GM21717 (cell line): ENCODE measurements at regions not wholly inside any gene's neighbourhood (a gene's known extent, or its start where the extent isn't known, plus 50 kb on each side); places are given as distances from the start of the nearest gene placed in this dataset.

Experiments used
- ATAC-seq: cut with Tn5 transposase; IDR thresholded peaks from one replicate; pipeline ENCODE4 v1.9.1; 2021; ENCODE audit warnings: mild to moderate bottlenecking, moderate library complexity; ENCODE audit not compliant: unreplicated experiment

DNA sequence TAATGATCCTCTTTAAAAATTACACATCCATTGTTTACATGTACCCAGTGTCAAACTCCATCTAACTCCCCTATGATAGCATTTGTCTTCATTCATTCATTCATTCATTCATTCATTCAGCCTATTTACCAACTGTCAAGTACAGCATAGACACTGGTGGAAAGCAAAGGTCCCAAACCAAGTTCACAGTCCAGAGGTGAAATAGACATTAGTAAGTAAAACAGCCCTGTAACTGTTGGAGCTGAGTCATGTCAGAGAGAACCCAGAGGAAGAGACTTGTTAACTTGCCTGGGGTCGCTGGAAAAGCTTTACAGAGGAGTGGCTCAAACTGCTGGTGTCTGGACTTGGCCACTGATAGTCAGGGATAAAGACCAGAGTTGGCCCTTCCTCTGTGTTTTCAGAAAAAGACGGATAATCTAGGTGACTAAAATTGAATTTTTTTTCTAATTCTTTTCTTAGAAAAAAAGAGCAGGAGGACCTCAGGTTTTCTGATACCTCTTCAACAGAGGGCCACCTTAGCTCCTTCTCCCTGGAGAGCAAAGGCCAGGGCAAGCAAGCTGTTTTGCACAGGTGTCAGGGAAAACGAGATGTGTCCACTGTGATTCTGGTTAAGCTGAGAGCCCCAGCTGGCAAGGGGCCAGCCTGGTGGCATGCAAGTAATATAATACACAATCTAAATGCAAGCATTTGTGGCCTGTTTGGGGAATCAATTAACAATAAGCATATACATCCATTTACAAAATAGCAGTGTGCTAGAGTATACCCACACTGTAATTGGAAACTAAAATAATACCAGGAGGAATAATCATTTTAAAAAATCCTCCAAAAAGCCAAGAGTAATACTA is 96.7 kb upstream of the SLC14A2 start:
- no peak for ATAC-seq

DNA sequence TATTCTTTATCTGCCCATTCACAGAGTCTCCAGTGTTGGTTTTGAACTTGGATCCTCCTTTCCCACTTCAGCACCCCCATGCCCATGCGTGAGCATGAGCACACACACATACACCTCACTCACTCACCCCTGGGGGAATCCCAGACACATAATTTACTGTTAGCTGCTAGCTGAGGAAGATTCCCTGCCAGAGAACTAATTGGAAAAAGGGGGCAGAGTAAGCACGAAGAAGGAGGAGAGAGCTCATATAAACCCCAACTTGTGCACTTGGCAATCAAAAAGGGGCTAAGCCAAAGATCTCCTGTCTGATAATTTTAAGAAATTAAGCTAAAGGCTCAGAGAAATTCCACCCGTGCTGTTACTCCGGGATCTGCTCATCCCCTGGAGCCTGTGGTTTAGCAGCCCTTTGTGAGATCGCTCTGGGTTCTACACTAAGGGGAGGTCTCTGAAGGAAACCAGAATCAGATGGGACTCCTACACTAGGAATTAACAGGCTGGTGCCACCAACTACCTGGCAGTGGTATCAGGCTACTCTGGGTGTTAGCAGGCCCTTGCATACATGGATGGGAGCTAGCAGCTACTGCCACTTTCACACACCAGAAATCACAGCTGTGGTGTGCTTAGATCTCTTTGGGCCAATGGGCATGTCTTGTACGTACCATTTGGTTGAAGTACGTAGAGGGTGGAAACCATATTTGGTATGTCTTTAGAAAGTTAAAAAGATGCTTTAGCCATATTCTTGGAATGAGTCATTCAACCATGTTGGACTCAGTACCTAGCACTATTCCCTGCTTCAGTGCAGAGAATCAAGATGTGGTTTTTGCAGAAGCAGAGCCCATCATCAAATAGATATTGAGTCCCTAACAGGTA is 95.6 kb upstream of the SLC14A2 start:
- ATAC-seq: no peak

DNA sequence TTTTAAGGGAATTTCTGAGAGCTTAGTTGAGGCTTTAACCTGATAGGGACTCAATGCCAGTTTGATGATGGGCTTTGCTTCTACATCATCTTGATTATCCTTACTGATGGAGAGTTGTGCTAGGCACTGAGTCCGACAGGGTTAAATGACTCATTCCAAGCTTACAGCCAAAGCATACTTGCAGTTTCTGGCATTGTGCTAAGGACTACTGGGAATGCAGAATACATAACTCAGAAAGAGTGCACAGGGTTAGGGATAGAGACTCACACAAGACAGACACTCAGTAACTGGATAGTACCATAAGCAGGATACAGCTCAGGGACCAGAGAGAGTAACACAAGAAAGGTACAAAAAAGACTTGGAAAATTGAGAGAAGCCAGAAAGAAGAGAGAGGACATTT is 94.1 kb upstream of the SLC14A2 start:
- ATAC-seq: no peak

- ATAC-seq: no peak
Measured at GRCh38 chr18:45521777-45522176, 93.5 kb upstream of the SLC14A2 start.

GRCh38 chr18:45522371-45522770 is 92.9 kb upstream of the SLC14A2 start:
- ATAC-seq: no peak

GRCh38 chr18:45525301-45525700 is 90.0 kb upstream of the SLC14A2 start:
- ATAC-seq: no peak

- ATAC-seq: no peak
Measured at GRCh38 chr18:45526114-45526841, 89.0 kb upstream of the SLC14A2 start.

DNA sequence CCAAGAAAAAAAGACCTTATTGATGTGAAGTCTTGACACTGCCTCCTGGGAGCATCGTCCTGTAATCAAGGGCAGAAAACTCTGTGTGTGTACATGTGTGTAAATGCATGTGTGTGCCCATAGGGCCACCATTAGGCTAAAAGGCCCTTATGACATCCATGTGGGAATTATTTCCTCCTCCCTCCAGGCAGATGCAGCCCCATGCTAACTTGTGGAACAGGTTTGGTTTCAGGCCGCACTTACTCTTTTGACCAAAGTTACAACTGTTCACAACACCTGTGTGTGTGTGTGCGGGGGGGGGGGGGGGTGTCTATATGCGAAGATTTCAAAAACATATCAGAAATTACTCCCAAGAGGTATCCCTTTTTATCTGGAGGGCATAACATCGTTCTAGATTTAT is 87.4 kb upstream of the SLC14A2 start:
- ATAC-seq: no peak

DNA sequence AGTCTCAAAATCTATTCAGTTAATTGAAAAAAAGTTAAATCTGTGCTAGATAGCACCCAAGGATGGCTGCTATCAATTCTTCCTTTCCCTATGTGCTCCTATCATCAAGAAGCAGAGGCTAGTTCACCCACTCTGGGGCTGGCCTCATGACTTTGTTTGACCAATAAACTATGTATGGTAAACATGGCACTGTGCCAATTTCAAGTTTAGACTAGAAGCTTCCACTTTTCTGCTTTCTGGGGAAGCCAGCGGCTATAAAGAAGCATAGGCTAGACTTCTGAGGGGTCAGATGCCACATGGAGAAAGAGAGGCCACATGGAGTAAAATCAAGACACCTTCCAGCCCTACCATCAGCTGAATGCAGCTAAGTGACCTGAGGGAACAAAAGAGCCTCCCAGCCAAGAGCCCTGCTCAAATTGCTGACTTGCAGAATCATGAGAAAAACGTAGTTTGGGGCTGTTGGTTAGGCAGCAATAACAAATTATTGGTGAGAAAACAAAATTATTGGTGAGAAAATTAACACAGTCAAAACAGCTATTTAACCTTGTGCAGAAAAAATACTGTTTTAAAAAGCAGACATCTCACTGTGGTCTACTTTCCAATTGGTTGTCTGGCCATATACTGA is 86.5 kb upstream of the SLC14A2 start:
- no peak for ATAC-seq

- no peak for ATAC-seq
Measured at GRCh38 chr18:45538444-45538843, 76.8 kb upstream of the SLC14A2 start.

DNA sequence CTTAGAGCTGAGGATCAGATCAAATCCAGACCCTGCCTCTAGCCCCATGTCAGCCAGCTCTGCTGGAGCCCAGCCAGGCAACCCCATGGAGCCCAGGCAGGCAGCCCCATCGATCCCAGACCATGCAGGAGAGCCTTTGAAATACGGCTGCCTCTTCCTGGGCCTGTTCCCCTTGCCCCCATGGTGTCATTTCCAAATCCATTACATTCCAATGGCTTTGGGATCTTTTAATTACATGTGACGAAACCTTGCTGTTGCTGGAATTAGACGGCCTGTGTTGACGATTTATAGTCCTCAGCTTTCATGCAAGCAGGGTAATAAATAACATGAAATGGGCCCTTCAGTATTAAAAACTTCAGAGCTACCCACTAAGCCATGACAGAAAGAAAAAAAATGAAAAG is 75.8 kb upstream of the SLC14A2 start:
- ATAC-seq: no peak

GRCh38 chr18:45540125-45540524 is 75.2 kb upstream of the SLC14A2 start:
- ATAC-seq: no peak

DNA sequence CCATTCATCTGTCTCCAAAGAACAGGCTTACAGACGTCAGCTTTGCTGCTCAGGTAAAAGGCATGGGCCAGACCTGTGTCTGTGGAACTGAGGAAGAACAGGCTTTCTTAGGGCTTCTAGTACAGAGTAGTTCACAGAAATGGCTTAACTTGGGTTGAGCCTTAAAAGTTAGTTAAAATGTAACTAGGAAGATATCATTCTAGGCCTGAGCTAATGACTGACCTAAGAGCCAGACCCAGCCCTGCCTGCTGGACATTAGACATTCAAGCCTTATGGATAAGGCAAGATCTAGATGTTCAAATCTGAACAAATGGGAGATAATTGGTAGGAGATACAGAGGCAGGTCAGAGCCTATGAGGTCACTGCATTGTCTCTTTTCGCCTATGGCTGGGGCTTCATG is 73.9 kb upstream of the SLC14A2 start:
- ATAC-seq: no peak

- ATAC-seq: no peak
Measured at GRCh38 chr18:45542043-45542442, 73.2 kb upstream of the SLC14A2 start.

GRCh38 chr18:45547910-45548309 is 67.4 kb upstream of the SLC14A2 start:
- no peak for ATAC-seq

GRCh38 chr18:45548614-45549013 is 66.7 kb upstream of the SLC14A2 start:
- no peak for ATAC-seq

DNA sequence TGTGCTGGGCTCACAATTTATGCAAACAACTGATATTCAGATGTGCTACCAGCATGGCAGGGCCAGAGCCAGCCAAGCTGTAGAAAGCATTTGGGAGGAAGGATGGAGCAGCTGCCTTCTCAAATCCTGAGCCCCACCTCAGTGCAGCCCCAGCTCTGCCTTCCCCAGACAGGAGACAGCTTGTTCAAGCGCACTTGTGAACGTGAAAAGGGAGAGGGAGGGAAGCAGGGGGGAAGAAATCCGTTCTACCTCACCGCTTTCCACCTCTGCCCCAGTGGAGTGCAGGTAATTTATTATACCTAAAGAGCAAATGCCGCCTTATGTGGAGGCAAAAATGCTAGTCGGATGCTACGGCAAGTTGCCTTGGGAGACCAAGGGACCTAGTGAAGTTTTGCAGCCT is 66.0 kb upstream of the SLC14A2 start:
- ATAC-seq: no peak

- no peak for ATAC-seq
Measured at GRCh38 chr18:45551142-45551815, 64.0 kb upstream of the SLC14A2 start.

DNA sequence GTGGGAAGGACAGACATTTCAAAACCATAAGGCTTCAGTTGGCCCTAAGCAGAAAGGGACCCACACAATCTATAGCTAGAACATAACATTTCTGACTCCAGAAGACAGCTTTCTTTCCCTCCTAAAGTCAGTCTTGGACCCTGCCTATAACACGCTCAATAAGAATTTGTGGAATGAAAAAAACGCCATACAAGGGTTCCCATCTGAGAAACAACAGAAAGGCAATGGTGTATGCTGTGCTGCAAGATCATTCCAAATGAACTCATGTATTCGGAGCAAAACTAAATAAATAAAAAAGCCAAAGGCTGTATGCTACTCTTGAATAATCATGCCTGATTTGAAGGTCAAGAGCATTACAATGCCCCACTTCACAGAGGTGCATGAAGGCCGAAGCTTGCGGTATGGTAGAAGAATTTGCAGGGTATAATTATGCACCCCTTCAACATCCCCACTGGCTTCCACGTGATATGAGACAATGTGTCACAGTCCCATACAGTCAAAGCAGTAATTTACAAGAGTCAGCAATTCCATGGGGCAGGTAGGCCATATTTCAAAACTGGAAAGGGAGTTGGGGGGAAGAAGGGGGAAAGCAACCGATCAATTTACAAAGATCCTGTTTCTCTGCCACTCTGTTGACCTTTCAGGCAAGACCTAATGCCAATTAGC is 61.4 kb upstream of the SLC14A2 start:
- ATAC-seq: no peak

DNA sequence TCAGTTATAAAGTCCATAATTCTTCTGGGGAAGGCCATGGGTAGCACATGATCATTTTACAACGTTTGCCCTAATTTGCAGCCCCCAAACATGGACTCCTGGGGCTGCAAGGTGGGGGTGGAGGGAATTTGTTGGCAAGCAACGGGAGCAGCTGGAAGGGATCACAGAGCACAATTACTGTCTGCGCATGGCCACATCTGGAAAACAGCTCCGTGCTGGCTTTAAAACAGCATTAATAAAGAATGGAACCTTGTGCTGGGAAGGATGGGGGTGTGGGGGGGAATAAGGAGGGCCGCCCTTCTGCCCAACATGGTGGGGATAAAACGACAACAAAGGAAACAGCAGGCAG is 60.9 kb upstream of the SLC14A2 start:
- ATAC-seq: no peak
